ENCODE measurements at regions not wholly inside any gene's neighbourhood (a gene's known extent, or its start where the extent isn't known, plus 50 kb on each side); places are given as distances from the start of the nearest gene placed in this dataset.

GRCh38 chr3:196144383-196145105 lies 62.7 kb upstream of the TFRC start:
- no peak overlapping the region for H3K4ac ChIP-seq (ENCODE audit: low read depth, low read length)
- H3K4me1 Mint-ChIP-seq, result peaks cover 19 to 38% of the 10 kb centered on the region in 2 experiments
- H2BK120ac ChIP-seq (ENCODE audit: low read depth, low read length, poor library complexity, severe bottlenecking), result no peak overlapping the region
- H3K79me1 ChIP-seq (ENCODE audit: insufficient read depth, low read depth, low read length, poor library complexity, severe bottlenecking), result no peaks in the 10 kb centered on the region
- H3K27me3 ChIP-seq (ENCODE audit: insufficient read depth, low read length), result no peaks in the 10 kb centered on the region
- H2BK20ac ChIP-seq (ENCODE audit: low read depth, low read length, poor library complexity, severe bottlenecking), result no peak overlapping the region
- H2BK12ac ChIP-seq (ENCODE audit: insufficient read length, low read depth, low read length), result no peak overlapping the region
- no peak overlapping the region for H2AFZ ChIP-seq (ENCODE audit: low read length)
- no peak overlapping the region for H3K14ac ChIP-seq (ENCODE audit: insufficient read depth, low read length)
- no peak overlapping the region for H2BK15ac ChIP-seq (ENCODE audit: low read depth, low read length)
- H2BK5ac ChIP-seq (ENCODE audit: insufficient read length, low read length), result no peak overlapping the region
- no peak overlapping the region for H3K4me3 Mint-ChIP-seq
- H3K27me3 Mint-ChIP-seq (ENCODE audit: low read depth), result no peaks in the 10 kb centered on the region; the same call in 1 of the 2 replicates
- no peak overlapping the region for H4K91ac ChIP-seq (ENCODE audit: insufficient read length, low read depth, low read length)
- peaks cover 0 to 18% (median 3%) of the 10 kb centered on the region in 3 experiments; a peak in 3 of 7 replicates for H3K36me3 Mint-ChIP-seq (ENCODE audit: insufficient read depth in 1 of 3, low read depth in 3 of 3)
- H3K9me3 Mint-ChIP-seq, result peaks cover 22 to 26% of the 10 kb centered on the region in 2 experiments
- no peaks in the 10 kb centered on the region for H3K23me2 ChIP-seq (ENCODE audit: insufficient read length, low read depth, low read length, poor library complexity, severe bottlenecking)
- no peak overlapping the region for H4K8ac ChIP-seq (replicated peaks; ENCODE audit: insufficient read length, low read depth, low read length)
- H4K5ac ChIP-seq (ENCODE audit: insufficient read length, low read depth, low read length), result no peak overlapping the region
- H3K4me2 ChIP-seq (ENCODE audit: insufficient read depth, insufficient read length, low read length), result no peak overlapping the region
- H4K20me1 ChIP-seq (ENCODE audit: control insufficient read depth, insufficient read depth, insufficient read length), result no peaks in the 10 kb centered on the region
- no peak overlapping the region for H3T11ph ChIP-seq (ENCODE audit: low read length)
- H2AK5ac ChIP-seq (ENCODE audit: insufficient read length, low read length), result no peak overlapping the region
- peak overlapping the region in 1 of 3 experiments; percentile 12; a peak in 2 of 7 replicates for H3K27ac Mint-ChIP-seq
- H3K23ac ChIP-seq (ENCODE audit: insufficient read length, low read depth, low read length), result no peak overlapping the region
- no peak overlapping the region for H3K56ac ChIP-seq (ENCODE audit: insufficient read length, low read depth, low read length)
- H3K4me1 ChIP-seq (ENCODE audit: insufficient read depth, low read length), result peaks cover 3% of the 10 kb centered on the region; the same call in 1 of the 2 replicates
- H3K9ac ChIP-seq (ENCODE audit: extremely low read depth, insufficient read length, low read length), result no peak overlapping the region
- no peak for DNase-seq
- no peaks in the 10 kb centered on the region for H3K79me2 ChIP-seq (ENCODE audit: insufficient read depth, low read length)
- H3K27ac ChIP-seq (ENCODE audit: insufficient read length, low read depth, low read length), result no peak overlapping the region
- no peak overlapping the region for H3K18ac ChIP-seq (ENCODE audit: insufficient read length, low read depth, low read length)
- TF ChIP-seq CTCF (conservative IDR thresholded peaks at IDR 0.05), result no peak
- no peaks in the 10 kb centered on the region for H3K9me3 ChIP-seq (ENCODE audit: control insufficient read depth, low read depth, low read length)
- no CpG with 5 or more reads among the region's 19 CpGs for whole genome bisulfite sequencing (ENCODE audit: extremely low coverage, insufficient read length, low lambda C conversion rate)

Measured in H9 (cell line).